ENCODE measurements at regions not wholly inside any gene's neighbourhood (a gene's known extent, or its start where the extent isn't known, plus 50 kb on each side); places are given as distances from the start of the nearest gene placed in this dataset.
"Not testable (repeated sequence)": the region's sequence is repeated elsewhere in the genome, so short reads cannot be mapped to it uniquely, and the experiment has no call there.

- DNase-seq (ENCODE audit: low read depth) = no peak
- TF ChIP-seq CTCF (conservative IDR thresholded peaks at IDR 0.05; ENCODE audit: low read length) = no peak
- no peak overlapping the region for H3K4me3 ChIP-seq (ENCODE audit: low read length)
These were observed 332.3 kb downstream of the TMEM121 start for GRCh38 chr14:105858676-105859025.

- H3K4me3 ChIP-seq (ENCODE audit: low read length); DNase-seq (ENCODE audit: low read depth): not testable (repeated sequence)
These were observed 332.8 kb downstream of the TMEM121 start for GRCh38 chr14:105859073-105859716.

GRCh38 chr14:105859717-105860614, 333.6 kb downstream of the TMEM121 start:
- H3K4me3 ChIP-seq (ENCODE audit: low read length) = no peak overlapping the region
- no peak for DNase-seq (ENCODE audit: low read depth)
- TF ChIP-seq CTCF (conservative IDR thresholded peaks at IDR 0.05; ENCODE audit: low read length) = no peak

- TF ChIP-seq CTCF (conservative IDR thresholded peaks at IDR 0.05; ENCODE audit: low read length) = no peak
- no peak for DNase-seq (ENCODE audit: low read depth)
- no peak overlapping the region for H3K4me3 ChIP-seq (ENCODE audit: low read length)
These were observed 334.5 kb downstream of the TMEM121 start for GRCh38 chr14:105860615-105861580.

GRCh38 chr14:105861985-105862465, 335.6 kb downstream of the TMEM121 start:
- no peak for DNase-seq (ENCODE audit: low read depth)
- TF ChIP-seq CTCF (conservative IDR thresholded peaks at IDR 0.05; ENCODE audit: low read length) = no peak
- no peak overlapping the region for H3K4me3 ChIP-seq (ENCODE audit: low read length)

GRCh38 chr14:105862581-105863239, 336.3 kb downstream of the TMEM121 start:
- DNase-seq (ENCODE audit: low read depth) = no peak
- TF ChIP-seq CTCF (conservative IDR thresholded peaks at IDR 0.05; ENCODE audit: low read length) = no peak
- no peak overlapping the region for H3K4me3 ChIP-seq (ENCODE audit: low read length)
